Pancreas (tissue), 10 donors: ENCODE measurements at regions not wholly inside any gene's neighbourhood (a gene's known extent, or its start where the extent isn't known, plus 50 kb on each side); places are given as distances from the start of the nearest gene placed in this dataset.
A peak's percentile ranks its signal among the peaks of the same experiment; 100 is the strongest.

ENCODE experiments used
- ATAC-seq, 4 donors: fragments of 200-7000 bp; cut with Tn5 transposase; one replicate each; pipeline versions ENCODE4 v1.8.0 to v1.9.1; 2020; ENCODE audit warnings: mild to moderate bottlenecking in 4 of 4, moderate library complexity in 4 of 4
- DNase-seq, 6 donors: peaks; one replicate each; pipeline ENCODE4 v3.0.0-alpha.2; 2020
- FAIRE-seq: peaks from 2 replicates; lab custom pipeline; 2012; peaks lifted over from hg19 to GRCh38; lab: Jason Lieb, UNC
- H3K27ac ChIP-seq, 4 donors: fragments of 200-600 bp; sonication (generic); 1 replicate in 3 of 4; 2 replicates in 1 of 4; pipeline versions ENCODE4 v1.5.0 to v1.8.0; 2020
- H3K27me3 ChIP-seq, 4 donors: fragments of 200-600 bp; one replicate each; pipeline ENCODE4 v1.8.0; 2021
- H3K36me3 ChIP-seq, 3 donors: fragments of 200-600 bp; sonication (generic) in 1 of 3; one replicate each; pipeline versions ENCODE4 v1.5.0 to v1.8.0; 2020 to 2021
- H3K4me1 ChIP-seq, 3 donors: fragments of 200-600 bp; one replicate each; pipeline ENCODE4 v1.8.0; 2021
- H3K4me3 ChIP-seq, 4 donors: fragments of 200-600 bp; sonication (generic) in 2 of 4; one replicate each; pipeline versions ENCODE4 v1.5.0 to v1.8.0; 2020 to 2021
- H3K9me3 ChIP-seq, 4 donors: fragments of 200-600 bp; one replicate each; pipeline ENCODE4 v1.8.0; 2021
- WGBS, 2 donors: extraction: QIAGEN DNeasy Blood & Tissue Kit; methylation state at CpG; one replicate each; pipeline ENCODE4 v1.1.7; 2013; 5-methylcytosine and 5-hydroxymethylcytosine counted together
- intact Hi-C, 3 donors: fragments of 100-400 bp; cut with DNase I; formaldehyde crosslinking; loops; one replicate each; pipeline versions ENCODE4 v1.11.1 to v1.14.2; 2022
- TF ChIP-seq, protein P1 (sequence below), 4 donors: fragments of 200-600 bp; sonication (generic) in 3 of 4; IDR thresholded peaks; one replicate each; pipeline versions ENCODE4 v1.5.0 to v1.8.0; 2021; ENCODE audit warnings: antibody characterized with exemption in 4 of 4
- donor health status: healthy with polysubstance abuse.
- donor health status: DM: no; HTN: no; CAD: no; lungs with moderate emphysema.
- donor health status: DM: no; HTN: no; CAD: no.
- donor health status: control.
- donor health status: control.
- donor health status: Bipolar disorder and iron deficiency.
- donor health status: DM: yes; HTN: yes; CAD: no.
- donor health status: DM: no; HTN: no; CAD: no.
- donor health status: DM: no; HTN: no; CAD: no.
- donor health status: DM: yes; HTN: yes; CAD: no.

DNA sequence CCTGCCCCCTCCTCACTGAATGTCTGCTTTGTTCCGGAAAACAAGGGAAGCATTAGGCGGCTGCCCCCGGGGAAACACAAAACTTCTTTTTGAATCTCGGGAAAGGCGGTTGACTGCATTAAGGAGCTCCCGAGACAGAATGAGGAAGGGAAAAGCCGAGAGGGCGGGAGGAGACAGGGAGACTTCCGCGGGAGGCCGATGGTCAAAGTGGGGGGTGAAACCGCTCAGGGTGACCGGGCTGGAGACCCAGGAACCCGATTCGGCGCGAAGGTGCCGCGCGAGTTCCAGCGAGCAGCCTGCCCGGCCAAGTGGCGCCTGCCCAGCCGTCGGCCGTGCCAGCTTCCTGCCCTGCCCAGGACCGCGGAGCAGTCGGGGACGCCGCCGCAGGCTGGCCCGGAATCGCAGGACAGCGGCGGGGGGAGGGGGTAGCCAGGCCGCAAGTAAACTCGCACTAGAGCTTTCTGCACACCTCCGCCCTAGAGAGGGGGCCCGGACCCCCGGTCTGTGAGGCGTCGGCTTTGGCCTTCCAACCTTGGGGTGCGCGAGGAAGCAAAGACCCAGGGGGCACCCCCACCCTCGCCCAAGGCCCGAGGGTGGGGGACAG is 55.1 kb upstream of the BCOR start:
- intact Hi-C loops: loop anchor here in 1 of 3 donors (10.0 kb wide), 1 partner anchor 48 kb away; no protein-coding TSS in a partner anchor
- DNase-seq (peak in 5 of 6 donors; percentile 68 to 90 (median 81)), ATAC-seq (peak; percentile 71 to 76 (median 75)), FAIRE-seq (no peak)
- peaks cover 0 to 3% (median 0%) of the 10 kb centered on the region in 3 donors for H3K4me1 ChIP-seq
- TF ChIP-seq, protein P1, sequence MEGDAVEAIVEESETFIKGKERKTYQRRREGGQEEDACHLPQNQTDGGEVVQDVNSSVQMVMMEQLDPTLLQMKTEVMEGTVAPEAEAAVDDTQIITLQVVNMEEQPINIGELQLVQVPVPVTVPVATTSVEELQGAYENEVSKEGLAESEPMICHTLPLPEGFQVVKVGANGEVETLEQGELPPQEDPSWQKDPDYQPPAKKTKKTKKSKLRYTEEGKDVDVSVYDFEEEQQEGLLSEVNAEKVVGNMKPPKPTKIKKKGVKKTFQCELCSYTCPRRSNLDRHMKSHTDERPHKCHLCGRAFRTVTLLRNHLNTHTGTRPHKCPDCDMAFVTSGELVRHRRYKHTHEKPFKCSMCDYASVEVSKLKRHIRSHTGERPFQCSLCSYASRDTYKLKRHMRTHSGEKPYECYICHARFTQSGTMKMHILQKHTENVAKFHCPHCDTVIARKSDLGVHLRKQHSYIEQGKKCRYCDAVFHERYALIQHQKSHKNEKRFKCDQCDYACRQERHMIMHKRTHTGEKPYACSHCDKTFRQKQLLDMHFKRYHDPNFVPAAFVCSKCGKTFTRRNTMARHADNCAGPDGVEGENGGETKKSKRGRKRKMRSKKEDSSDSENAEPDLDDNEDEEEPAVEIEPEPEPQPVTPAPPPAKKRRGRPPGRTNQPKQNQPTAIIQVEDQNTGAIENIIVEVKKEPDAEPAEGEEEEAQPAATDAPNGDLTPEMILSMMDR (IDR thresholded peaks at IDR 0.05): no peak
- H3K36me3 ChIP-seq: no peaks in the 10 kb centered on the region
- peaks cover 0 to 4% (median 1%) of the 10 kb centered on the region in 4 donors for H3K27me3 ChIP-seq
- no peaks in the 10 kb centered on the region for H3K9me3 ChIP-seq
- H3K4me3 ChIP-seq: peak overlapping the region in 3 of 4 donors; percentile 10 to 47 (median 39)
- 1 to 4% methylated on average over 37 to 47 of the region's 47 CpGs for whole genome bisulfite sequencing, 2 donors
- peak overlapping the region; percentile 65 to 73 (median 68) for H3K27ac ChIP-seq

DNA sequence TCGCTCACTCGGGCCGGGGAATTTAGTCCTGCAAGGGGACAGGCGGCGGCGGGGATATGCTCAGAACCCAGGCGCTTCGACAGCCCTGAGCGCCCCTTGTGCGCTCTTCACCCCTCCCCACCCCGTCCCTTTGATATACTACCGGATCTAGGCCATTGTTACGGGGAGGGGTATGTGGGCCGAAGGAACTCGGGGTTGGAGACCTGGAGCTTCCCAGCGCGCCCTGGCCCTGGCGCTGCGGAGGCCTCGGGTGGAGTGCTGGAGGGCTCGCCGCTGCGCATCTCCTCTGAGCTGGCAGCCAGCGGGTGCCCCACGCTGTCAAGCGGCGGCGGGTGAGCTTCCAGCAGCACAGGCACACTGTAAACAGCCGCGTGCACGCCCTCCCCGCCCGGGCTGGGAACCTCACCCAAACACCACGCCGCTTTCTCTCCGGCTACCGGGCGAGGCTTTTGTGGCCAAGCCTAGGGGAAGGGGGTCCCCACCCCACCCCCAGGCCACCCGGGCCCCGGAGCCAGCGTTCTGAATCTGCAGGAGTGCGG is 54.5 kb upstream of the BCOR start:
- Histone ChIP-seq H3K4me1 (peaks cover 0 to 3% (median 0%) of the 10 kb centered on the region in 3 donors), H3K27me3 (peaks cover 0 to 4% (median 1%) of the 10 kb centered on the region in 4 donors), H3K36me3 (no peaks in the 10 kb centered on the region), H3K27ac (peak overlapping the region; percentile 58 to 73 (median 67)), H3K9me3 (no peaks in the 10 kb centered on the region), H3K4me3 (peak overlapping the region in 3 of 4 donors; percentile 10 to 47 (median 39))
- intact Hi-C loops: loop anchor here in 1 of 3 donors (10.0 kb wide), 1 partner anchor 47 kb away; no protein-coding TSS in a partner anchor
- ATAC-seq: peak; percentile 10 to 37 (median 28)
- peak in 3 of 6 donors; percentile 49 to 79 (median 72) for DNase-seq
- FAIRE-seq: no peak
- 23 to 32% methylated on average over 36 to 42 of the region's 42 CpGs for WGBS, 2 donors
- TF ChIP-seq, protein P1 (IDR thresholded peaks at IDR 0.05): no peak

DNA sequence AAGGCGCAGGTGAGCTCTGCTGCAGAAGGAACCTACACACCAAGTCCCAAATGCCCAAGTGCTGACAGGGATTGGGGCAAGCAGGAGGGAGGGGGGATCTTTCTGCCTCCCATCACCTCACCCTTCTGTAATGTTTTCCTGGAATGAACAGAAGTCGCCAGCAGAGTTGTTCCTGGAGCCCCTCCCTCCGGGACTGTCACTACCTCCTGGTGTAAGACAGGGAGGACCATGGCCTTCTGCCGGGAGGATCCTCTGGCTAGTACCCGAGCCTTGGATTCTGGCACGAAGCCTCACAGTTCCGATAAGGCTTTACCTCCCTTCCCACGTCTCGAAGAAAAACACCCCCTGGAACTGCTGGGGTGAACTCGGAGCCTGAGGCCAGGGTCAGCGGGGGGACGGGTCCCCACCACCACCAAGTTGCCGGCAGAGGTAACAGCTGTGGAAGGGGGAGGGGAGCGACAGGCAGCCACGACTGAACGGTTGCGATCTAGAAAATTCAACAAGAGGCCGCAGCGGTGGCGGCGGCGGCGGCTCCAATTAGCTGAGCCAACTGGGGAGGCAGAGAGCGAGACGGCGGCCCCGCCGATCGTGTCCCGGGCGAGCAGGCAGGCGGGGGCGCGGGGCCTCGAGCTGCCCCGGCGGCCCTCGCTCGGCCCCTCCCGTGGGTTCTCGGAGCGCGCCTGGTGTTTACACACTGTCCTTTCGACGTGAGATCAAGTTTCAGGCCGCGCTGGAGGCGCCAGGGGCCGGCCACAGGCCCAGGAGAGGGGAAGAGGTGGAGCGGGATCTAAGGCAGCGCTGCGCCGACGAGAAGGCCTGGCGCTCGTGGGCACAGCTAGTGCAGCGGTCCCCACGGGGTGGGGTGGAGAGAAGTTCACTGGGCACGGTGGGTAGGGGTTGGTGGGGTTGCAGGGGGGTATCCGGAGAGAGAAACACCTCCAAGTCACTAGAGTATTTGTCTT is 53.7 kb upstream of the BCOR start:
- ATAC-seq (peak in 3 of 4 donors; percentile 10 to 40 (median 28)), FAIRE-seq (no peak), DNase-seq (peak in 4 of 6 donors; percentile 36 to 76 (median 64))
- no peak overlapping the region for H3K27ac ChIP-seq
- intact Hi-C loops: loop anchor here in 1 of 3 donors (10.0 kb wide), 1 partner anchor 47 kb away; no protein-coding TSS in a partner anchor
- H3K9me3 ChIP-seq: no peaks in the 10 kb centered on the region
- H3K36me3 ChIP-seq: no peaks in the 10 kb centered on the region
- TF ChIP-seq, protein P1 (IDR thresholded peaks at IDR 0.05): no peak
- 23 to 64% methylated on average over 60 of the region's 60 CpGs for WGBS, 2 donors
- H3K27me3 ChIP-seq: peaks cover 0 to 5% (median 1%) of the 10 kb centered on the region in 4 donors
- peaks cover 0 to 5% (median 3%) of the 10 kb centered on the region in 3 donors for H3K4me1 ChIP-seq
- H3K4me3 ChIP-seq: no peak overlapping the region

DNA sequence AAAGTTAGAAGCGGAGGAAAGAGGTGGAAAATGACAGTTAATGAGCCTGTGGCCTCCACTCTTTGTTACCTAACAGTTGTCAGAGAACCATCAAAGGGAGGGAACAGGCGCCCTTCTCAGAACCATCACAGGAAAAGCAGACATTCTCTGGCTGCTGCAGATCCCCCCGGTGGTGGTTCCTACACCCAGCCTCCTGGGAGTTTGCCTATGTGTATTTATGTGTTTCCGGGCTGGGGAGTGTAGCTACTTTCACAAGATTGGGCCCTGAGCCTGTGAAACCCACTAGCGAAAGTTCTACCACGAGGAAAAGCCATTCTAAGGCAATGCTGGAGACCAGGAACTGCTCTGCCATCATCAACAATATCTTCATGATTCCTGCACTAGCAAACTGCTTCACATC is 52.7 kb upstream of the BCOR start:
- no peak for FAIRE-seq
- intact Hi-C loops: loop anchor here in 1 of 3 donors (10.0 kb wide), 1 partner anchor 46 kb away; no protein-coding TSS in a partner anchor
- peaks cover 0 to 7% (median 3%) of the 10 kb centered on the region in 3 donors for H3K4me1 ChIP-seq

More for the DNA sequence above, 52.7 kb upstream of the BCOR start:
- H3K27ac ChIP-seq: no peak overlapping the region
- no peak overlapping the region for H3K4me3 ChIP-seq
- ATAC-seq (no peak), DNase-seq (no peak)
- TF ChIP-seq, protein P1 (IDR thresholded peaks at IDR 0.05): no peak
- H3K27me3 ChIP-seq: peaks cover 0 to 15% (median 1%) of the 10 kb centered on the region in 4 donors
- H3K9me3 ChIP-seq: no peaks in the 10 kb centered on the region
- 62 to 85% methylated on average over 6 of the region's 6 CpGs for WGBS, 2 donors
- no peaks in the 10 kb centered on the region for H3K36me3 ChIP-seq
